Parathyroid adenoma (tissue), 2 donors: ENCODE measurements at regions not wholly inside any gene's neighbourhood (a gene's known extent, or its start where the extent isn't known, plus 50 kb on each side); places are given as distances from the start of the nearest gene placed in this dataset.

ENCODE experiments used
- H2AFZ ChIP-seq: fragments of 300-600 bp; sonication (generic); one replicate; pipeline ENCODE4 v1.7.0; 2017; ENCODE audit warnings: antibody characterized with exemption, mild to moderate bottlenecking
- H3K27ac ChIP-seq: fragments of 300-600 bp; sonication (generic); one replicate; pipeline ENCODE4 v1.7.0; 2017
- H3K27me3 ChIP-seq: fragments of 300-600 bp; sonication (generic); one replicate; pipeline ENCODE4 v1.7.0; 2017; ENCODE audit warnings: low read length; ENCODE audit not compliant: control insufficient read depth, insufficient read depth
- H3K36me3 ChIP-seq: fragments of 300-600 bp; sonication (generic); one replicate; pipeline ENCODE4 v1.7.0; 2017; ENCODE audit warnings: low read length; ENCODE audit not compliant: control insufficient read depth, insufficient read depth
- H3K4me1 ChIP-seq: fragments of 300-600 bp; sonication (generic); one replicate; pipeline ENCODE4 v1.7.0; 2017; ENCODE audit warnings: control low read depth
- H3K4me2 ChIP-seq: fragments of 300-600 bp; sonication (generic); one replicate; pipeline ENCODE4 v1.7.0; 2017; ENCODE audit warnings: low read length
- H3K4me3 ChIP-seq: fragments of 300-600 bp; sonication (generic); one replicate; pipeline ENCODE4 v1.7.0; 2017; ENCODE audit warnings: low read depth, low read length
- H3K79me2 ChIP-seq: fragments of 300-600 bp; sonication (generic); one replicate; pipeline ENCODE4 v1.7.0; 2017; ENCODE audit warnings: control low read depth
- H3K9ac ChIP-seq: fragments of 300-600 bp; sonication (generic); one replicate; pipeline ENCODE4 v1.7.0; 2017; ENCODE audit warnings: mild to moderate bottlenecking
- H3K9me3 ChIP-seq: fragments of 300-600 bp; sonication (generic); one replicate; pipeline ENCODE4 v1.7.0; 2017; ENCODE audit warnings: low read length; ENCODE audit not compliant: control insufficient read depth
- CTCF ChIP-seq: fragments of 300-600 bp; sonication (generic); IDR thresholded peaks from one replicate; pipeline ENCODE4 v1.7.0; 2017; ENCODE audit warnings: antibody characterized with exemption, mild to moderate bottlenecking
- donor health status: primary hyperparathyroidism.

DNA sequence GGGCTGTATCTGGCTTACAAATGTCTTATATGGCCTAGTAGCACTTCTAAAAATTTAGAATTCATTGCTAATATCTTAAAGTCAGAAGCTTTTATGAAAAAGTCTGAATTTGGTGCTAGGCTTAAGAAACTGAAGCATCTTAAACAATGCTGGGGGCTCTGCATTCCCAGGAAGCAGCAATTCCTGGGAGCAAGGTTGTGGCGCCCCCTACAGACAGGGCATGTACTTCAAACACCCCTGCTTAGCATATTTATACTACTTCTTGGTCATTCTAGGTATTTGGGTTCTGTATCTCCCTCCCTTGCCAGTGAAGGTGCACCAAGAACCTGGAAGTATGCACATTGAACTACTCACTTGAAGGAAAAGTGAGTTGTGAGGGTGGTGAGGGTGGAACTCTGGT is 64.6 kb upstream of the GRIA1 start:
- Histone ChIP-seq H3K27ac (no peak overlapping the region), H3K4me2 (no peak overlapping the region), H3K79me2 (no peaks in the 10 kb centered on the region), H2AFZ (no peak overlapping the region), H3K9ac (no peak overlapping the region), H3K4me1 (no peaks in the 10 kb centered on the region), H3K36me3 (no peaks in the 10 kb centered on the region), H3K27me3 (no peaks in the 10 kb centered on the region), H3K9me3 (no peaks in the 10 kb centered on the region), H3K4me3 (no peak overlapping the region)
- no peak for TF ChIP-seq CTCF

GRCh38 chr5:153429761-153430380 is 60.6 kb upstream of the GRIA1 start:
- Histone ChIP-seq H3K4me3 (no peak overlapping the region), H2AFZ (no peak overlapping the region), H3K9ac (no peak overlapping the region), H3K36me3 (no peaks in the 10 kb centered on the region), H3K9me3 (no peaks in the 10 kb centered on the region), H3K27me3 (no peaks in the 10 kb centered on the region), H3K27ac (no peak overlapping the region), H3K4me1 (no peaks in the 10 kb centered on the region), H3K4me2 (no peak overlapping the region), H3K79me2 (no peaks in the 10 kb centered on the region)
- no peak for TF ChIP-seq CTCF

DNA sequence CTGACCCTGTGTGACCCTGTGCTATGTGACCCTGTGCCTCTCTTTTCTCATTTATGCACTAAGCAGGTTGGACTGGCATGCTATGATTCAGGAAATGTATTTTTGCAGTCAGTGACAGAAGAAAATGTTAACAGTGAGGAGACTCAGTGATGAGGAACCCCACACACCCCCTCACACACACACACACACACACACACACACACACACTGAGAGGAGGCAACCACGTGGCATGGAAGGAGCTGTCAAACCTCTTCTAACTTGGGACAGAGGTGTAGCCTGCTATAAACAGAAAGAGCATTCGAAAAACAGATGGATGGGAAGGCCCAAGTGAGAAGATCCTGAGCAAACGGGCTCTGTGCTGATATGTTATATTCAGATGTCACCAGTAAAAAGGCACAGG is 57.9 kb upstream of the GRIA1 start:
- Histone ChIP-seq H2AFZ (no peak overlapping the region), H3K36me3 (no peaks in the 10 kb centered on the region), H3K79me2 (no peaks in the 10 kb centered on the region), H3K4me1 (no peaks in the 10 kb centered on the region), H3K4me2 (no peak overlapping the region), H3K9ac (no peak overlapping the region), H3K9me3 (no peaks in the 10 kb centered on the region), H3K27me3 (no peaks in the 10 kb centered on the region), H3K4me3 (no peak overlapping the region), H3K27ac (no peak overlapping the region)
- TF ChIP-seq CTCF: no peak

DNA sequence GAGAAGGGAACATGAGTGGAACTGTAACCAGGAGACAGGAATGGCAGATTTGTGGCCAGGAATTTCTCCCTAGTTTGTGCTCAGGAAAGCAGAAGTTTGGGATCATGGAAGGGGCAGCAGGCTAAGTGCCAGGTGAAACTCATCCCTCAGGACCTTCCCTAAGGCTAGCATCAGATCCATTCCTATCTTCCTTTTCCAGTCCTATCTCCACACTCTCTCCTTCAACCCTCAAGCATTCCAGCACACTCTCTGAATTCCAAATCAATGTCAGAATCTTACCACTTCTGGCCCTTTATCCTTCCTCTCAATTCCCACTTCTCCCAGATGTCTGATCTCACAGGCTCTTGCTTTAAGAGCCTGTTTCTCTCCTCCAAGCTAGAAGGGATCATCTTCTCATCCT is 53.2 kb upstream of the GRIA1 start:
- H3K9ac ChIP-seq: no peak overlapping the region
- no peaks in the 10 kb centered on the region for H3K79me2 ChIP-seq
- no peak overlapping the region for H2AFZ ChIP-seq
- TF ChIP-seq CTCF: no peak
- no peaks in the 10 kb centered on the region for H3K4me1 ChIP-seq
- no peaks in the 10 kb centered on the region for H3K9me3 ChIP-seq
- H3K4me3 ChIP-seq: no peak overlapping the region
- H3K4me2 ChIP-seq: no peak overlapping the region
- H3K36me3 ChIP-seq: no peaks in the 10 kb centered on the region
- H3K27me3 ChIP-seq: no peaks in the 10 kb centered on the region
- no peak overlapping the region for H3K27ac ChIP-seq

DNA sequence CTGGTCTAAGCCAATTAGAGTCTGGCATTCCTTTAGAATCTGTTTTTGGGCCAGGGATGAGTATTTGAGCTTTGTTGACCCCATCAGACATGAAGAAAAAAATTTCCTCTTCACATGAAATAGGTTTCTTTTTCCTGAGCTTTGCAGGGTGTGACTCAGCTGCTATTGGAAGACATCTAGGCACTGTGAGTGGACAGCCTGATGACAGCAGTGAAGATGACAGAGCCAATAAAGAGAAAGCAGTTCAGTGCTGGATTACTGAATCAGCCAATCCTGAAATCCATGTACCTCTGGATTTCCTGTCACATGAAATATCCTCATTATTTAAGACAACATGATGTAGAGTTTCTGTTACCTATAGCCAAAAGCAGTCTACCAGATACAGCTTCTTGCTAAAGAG is 51.3 kb upstream of the GRIA1 start:
- H3K79me2 ChIP-seq: no peaks in the 10 kb centered on the region
- TF ChIP-seq CTCF: no peak
- H3K27ac ChIP-seq: no peak overlapping the region
- H2AFZ ChIP-seq: no peak overlapping the region
- H3K36me3 ChIP-seq: no peaks in the 10 kb centered on the region
- H3K9me3 ChIP-seq: no peaks in the 10 kb centered on the region
- no peaks in the 10 kb centered on the region for H3K4me1 ChIP-seq
- no peak overlapping the region for H3K4me2 ChIP-seq
- H3K27me3 ChIP-seq: no peaks in the 10 kb centered on the region
- no peak overlapping the region for H3K9ac ChIP-seq
- no peak overlapping the region for H3K4me3 ChIP-seq
